H9 (cell line): ENCODE measurements at regions not wholly inside any gene's neighbourhood (a gene's known extent, or its start where the extent isn't known, plus 50 kb on each side); places are given as distances from the start of the nearest gene placed in this dataset.
A peak's percentile ranks its signal among the peaks of the same experiment; 100 is the strongest.

Source experiments
- DNase-seq: peaks from one replicate; pipeline ENCODE4 v3.0.0-alpha.2; 2017
- H2AFZ ChIP-seq: one replicate; pipeline ENCODE4 v1.6.1; 2013; ENCODE audit warnings: mild to moderate bottlenecking, low read length, control low read depth, moderate library complexity
- H2AK5ac ChIP-seq: 2 replicates; pipeline ENCODE4 v1.6.1; 2013; ENCODE audit warnings: low read length, control low read depth, mixed read lengths; ENCODE audit not compliant: insufficient read length
- H2BK120ac ChIP-seq: one replicate; pipeline ENCODE4 v1.6.1; 2013; ENCODE audit warnings: low read depth, mild to moderate bottlenecking, low read length, control low read depth, inconsistent platforms; ENCODE audit not compliant: poor library complexity, severe bottlenecking
- H2BK12ac ChIP-seq: 2 replicates; pipeline ENCODE4 v1.6.1; 2013; ENCODE audit warnings: low read length, control low read depth, mixed read lengths, low read depth; ENCODE audit not compliant: insufficient read length
- H2BK15ac ChIP-seq: 2 replicates; pipeline ENCODE4 v1.6.1; 2013; ENCODE audit warnings: low read depth, low read length, control low read depth
- H2BK20ac ChIP-seq: one replicate; pipeline ENCODE4 v1.6.1; 2013; ENCODE audit warnings: low read depth, mild to moderate bottlenecking, low read length, control low read depth, inconsistent platforms; ENCODE audit not compliant: poor library complexity, severe bottlenecking
- H2BK5ac ChIP-seq: 2 replicates; pipeline ENCODE4 v1.6.1; 2013; ENCODE audit warnings: low read length, control low read depth, mixed read lengths; ENCODE audit not compliant: insufficient read length
- H3K14ac ChIP-seq: 2 replicates; pipeline ENCODE4 v1.6.1; 2013; ENCODE audit warnings: low read length, control low read depth; ENCODE audit not compliant: insufficient read depth
- H3K18ac ChIP-seq: 2 replicates; pipeline ENCODE4 v1.6.1; 2013; ENCODE audit warnings: low read depth, mild to moderate bottlenecking, mixed read lengths, low read length, control low read depth; ENCODE audit not compliant: insufficient read length
- H3K23ac ChIP-seq: 2 replicates; pipeline ENCODE4 v1.6.1; 2013; ENCODE audit warnings: low read length, control low read depth, mixed read lengths, low read depth; ENCODE audit not compliant: insufficient read length
- H3K23me2 ChIP-seq: 2 replicates; pipeline ENCODE4 v1.6.1; 2013; ENCODE audit warnings: low read depth, mild to moderate bottlenecking, mixed read lengths, low read length, control low read depth; ENCODE audit not compliant: insufficient read length, poor library complexity, severe bottlenecking
- H3K27ac ChIP-seq: 2 replicates; pipeline ENCODE4 v1.5.1; 2013; ENCODE audit warnings: low read length, control low read depth, mixed read lengths, low read depth; ENCODE audit not compliant: insufficient read length
- H3K27me3 ChIP-seq: 2 replicates; pipeline ENCODE4 v1.6.1; 2013; ENCODE audit warnings: low read length, control low read depth, inconsistent platforms; ENCODE audit not compliant: insufficient read depth
- H3K4ac ChIP-seq: 2 replicates; pipeline ENCODE4 v1.6.1; 2013; ENCODE audit warnings: low read depth, mild to moderate bottlenecking, control low read depth, inconsistent platforms, low read length, moderate library complexity
- H3K4me1 ChIP-seq: 2 replicates; pipeline ENCODE4 v1.6.1; 2013; ENCODE audit warnings: low read length, control low read depth, inconsistent platforms; ENCODE audit not compliant: insufficient read depth
- H3K4me2 ChIP-seq: 2 replicates; pipeline ENCODE4 v1.6.1; 2013; ENCODE audit warnings: low read length, control low read depth, mixed read lengths; ENCODE audit not compliant: insufficient read length, insufficient read depth
- H3K56ac ChIP-seq: 2 replicates; pipeline ENCODE4 v1.6.1; 2013; ENCODE audit warnings: low read depth, mild to moderate bottlenecking, mixed read lengths, low read length, control low read depth; ENCODE audit not compliant: insufficient read length
- H3K79me1 ChIP-seq: 2 replicates; pipeline ENCODE4 v1.6.1; 2013; ENCODE audit warnings: low read depth, mild to moderate bottlenecking, moderate library complexity, low read length, control low read depth, inconsistent platforms; ENCODE audit not compliant: insufficient read depth, poor library complexity, severe bottlenecking
- H3K79me2 ChIP-seq: 2 replicates; pipeline ENCODE4 v1.6.1; 2013; ENCODE audit warnings: low read length, control low read depth, inconsistent platforms; ENCODE audit not compliant: insufficient read depth
- H3K9ac ChIP-seq: 2 replicates; pipeline ENCODE4 v1.6.1; 2013; ENCODE audit warnings: low read length, control low read depth, mixed read lengths; ENCODE audit not compliant: insufficient read length; ENCODE audit errors: extremely low read depth
- H3K9me3 ChIP-seq: one replicate; pipeline ENCODE4 v1.6.1; 2013; ENCODE audit warnings: low read depth, low read length, inconsistent platforms; ENCODE audit not compliant: control insufficient read depth
- H3T11ph ChIP-seq: one replicate; pipeline ENCODE4 v1.6.1; 2013; ENCODE audit warnings: mild to moderate bottlenecking, low read length, control low read depth, inconsistent platforms
- H4K20me1 ChIP-seq: one replicate; pipeline ENCODE4 v1.6.1; 2013; ENCODE audit not compliant: control insufficient read depth, insufficient read length, insufficient read depth
- H4K5ac ChIP-seq: 2 replicates; pipeline ENCODE4 v1.6.1; 2013; ENCODE audit warnings: low read depth, mild to moderate bottlenecking, mixed read lengths, low read length, control low read depth; ENCODE audit not compliant: insufficient read length
- H4K8ac ChIP-seq: replicated peaks from 2 replicates; pipeline ENCODE4 v1.6.1; 2013; ENCODE audit warnings: low read length, control low read depth, mixed read lengths, low read depth; ENCODE audit not compliant: insufficient read length
- H4K91ac ChIP-seq: 2 replicates; pipeline ENCODE4 v1.6.1; 2013; ENCODE audit warnings: low read depth, mild to moderate bottlenecking, moderate library complexity, mixed read lengths, low read length, control low read depth; ENCODE audit not compliant: insufficient read length
- H3K27ac Mint-ChIP-seq, 3 experiments: 2 replicates in 2 of 3; 3 replicates in 1 of 3; pipeline ENCODE4 v1.8.0; 2020 to 2021; ENCODE audit warnings: mixed read lengths in 3 of 3, mild to moderate bottlenecking in 1 of 3, moderate library complexity in 1 of 3
- H3K27me3 Mint-ChIP-seq: 2 replicates; pipeline ENCODE4 v1.8.0; 2021; ENCODE audit warnings: low read depth, mild to moderate bottlenecking, moderate library complexity, mixed read lengths
- H3K36me3 Mint-ChIP-seq, 3 experiments: 2 replicates in 2 of 3; 3 replicates in 1 of 3; pipeline ENCODE4 v1.8.0; 2020 to 2021; ENCODE audit warnings: low read depth in 3 of 3, mixed read lengths in 3 of 3; ENCODE audit not compliant: insufficient read depth in 1 of 3
- H3K4me1 Mint-ChIP-seq, 2 experiments: 2 replicates each; pipeline ENCODE4 v1.8.0; 2020; ENCODE audit warnings: mixed read lengths in 2 of 2
- H3K4me3 Mint-ChIP-seq, 2 experiments: 2 replicates in 1 of 2; 3 replicates in 1 of 2; pipeline ENCODE4 v1.8.0; 2020 to 2021; ENCODE audit warnings: mild to moderate bottlenecking in 2 of 2, mixed read lengths in 2 of 2, moderate library complexity in 1 of 2
- H3K9me3 Mint-ChIP-seq, 2 experiments: 2 replicates in 1 of 2; 3 replicates in 1 of 2; pipeline ENCODE4 v1.8.0; 2020; ENCODE audit warnings: mild to moderate bottlenecking in 2 of 2, mixed read lengths in 2 of 2, moderate library complexity in 1 of 2
- CTCF ChIP-seq: fragments of 200-600 bp; sonication (generic); conservative IDR thresholded peaks from 3 replicates; pipeline ENCODE4 v1.8.0; 2021; ENCODE audit warnings: antibody characterized with exemption, mild to moderate bottlenecking
- WGBS: extraction: QIAGEN DNeasy Blood & Tissue Kit; methylation state at CpG from one replicate; pipeline ENCODE4 v1.1.7; 2013; ENCODE audit warnings: missing lambda C conversion rate, low lambda C conversion rate, mixed read lengths; ENCODE audit not compliant: insufficient read length; ENCODE audit errors: extremely low coverage; 5-methylcytosine and 5-hydroxymethylcytosine counted together

DNA sequence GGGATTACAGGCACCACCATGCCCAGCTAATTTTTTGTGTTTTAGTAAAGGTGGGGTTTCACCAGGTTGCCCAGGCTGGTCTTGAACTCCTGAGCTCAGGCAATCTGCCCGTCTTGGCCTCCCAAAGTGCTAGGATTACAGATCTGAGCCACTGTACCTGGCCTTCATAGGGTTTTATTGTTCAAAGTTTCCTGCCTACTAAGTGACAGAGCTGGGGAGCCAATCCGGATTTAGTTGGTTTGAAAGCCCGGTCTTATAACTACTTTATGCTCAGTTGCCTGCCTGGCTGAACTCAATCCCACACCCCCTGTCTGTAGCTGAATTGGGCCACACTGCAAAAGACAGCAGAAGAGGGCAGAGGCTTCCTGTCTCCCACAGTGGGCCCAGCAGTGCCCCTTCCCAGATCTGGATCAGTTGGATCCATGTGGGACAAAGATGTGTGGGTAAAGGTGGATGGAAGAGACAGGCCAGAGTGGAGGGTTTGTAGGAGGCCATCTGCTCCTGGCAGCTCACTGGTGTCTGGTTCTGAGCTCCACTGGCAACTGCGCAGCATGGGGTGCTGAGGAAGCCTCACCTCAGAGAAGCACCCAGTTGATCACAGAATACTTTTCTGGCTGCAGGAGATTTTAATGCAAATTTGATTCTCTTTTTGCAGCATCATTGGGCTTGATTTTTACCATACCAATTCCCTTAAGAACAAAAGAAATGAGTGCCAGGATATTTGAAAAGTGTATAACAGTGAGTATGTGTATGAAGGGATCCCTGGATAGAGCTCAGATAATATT lies 144.9 kb downstream of the DDX1 start:
- H4K8ac ChIP-seq = no peak overlapping the region
- H4K91ac ChIP-seq = no peak overlapping the region
- Mint-ChIP-seq H3K36me3 (peaks cover 0 to under 1% (median 0%) of the 10 kb centered on the region in 3 experiments; a peak in 1 of 7 replicates), H3K4me1 (peaks cover 18 to 21% of the 10 kb centered on the region in 2 experiments), H3K9me3 (peaks cover 1 to 2% of the 10 kb centered on the region in 2 experiments; a peak in 3 of 5 replicates), H3K4me3 (no peak overlapping the region), H3K27ac (peak overlapping the region in 1 of 3 experiments; percentile 40; a peak in 1 of 7 replicates), H3K27me3 (peaks cover 3% of the 10 kb centered on the region; the same call in 1 of the 2 replicates)
- H3K18ac ChIP-seq = no peak overlapping the region
- no peak overlapping the region for H4K5ac ChIP-seq
- H2AK5ac ChIP-seq = no peak overlapping the region
- no peak overlapping the region for H3K56ac ChIP-seq
- H3K9me3 ChIP-seq = no peaks in the 10 kb centered on the region
- no peak for TF ChIP-seq CTCF
- H3K9ac ChIP-seq = no peak overlapping the region
- no peak overlapping the region for H3T11ph ChIP-seq
- no peak overlapping the region for H2BK5ac ChIP-seq
- no peaks in the 10 kb centered on the region for H4K20me1 ChIP-seq
- H2AFZ ChIP-seq = no peak overlapping the region
- H3K23ac ChIP-seq = no peak overlapping the region
- no peak overlapping the region for H3K27ac ChIP-seq
- no peak overlapping the region for H2BK15ac ChIP-seq
- no peaks in the 10 kb centered on the region for H3K79me2 ChIP-seq
- no peak overlapping the region for H2BK20ac ChIP-seq
- H3K4ac ChIP-seq = no peak overlapping the region
- WGBS = no CpG with 5 or more reads among the region's 4 CpGs
- no peak overlapping the region for H3K14ac ChIP-seq
- H3K79me1 ChIP-seq = no peaks in the 10 kb centered on the region
- DNase-seq = peak; percentile 15
- H2BK120ac ChIP-seq = no peak overlapping the region
- no peak overlapping the region for H3K4me2 ChIP-seq
- H3K27me3 ChIP-seq = no peaks in the 10 kb centered on the region
- H3K23me2 ChIP-seq = no peaks in the 10 kb centered on the region
- H3K4me1 ChIP-seq = 0 out of 2 replicates have a peak, but pooled peaks cover 3% of the 10 kb centered on the region
- H2BK12ac ChIP-seq = no peak overlapping the region
